ENCODE measurements at regions not wholly inside any gene's neighbourhood (a gene's known extent, or its start where the extent isn't known, plus 50 kb on each side); places are given as distances from the start of the nearest gene placed in this dataset.
"Not testable (repeated sequence)": the region's sequence is repeated elsewhere in the genome, so short reads cannot be mapped to it uniquely, and the experiment has no call there.

GRCh38 chr5:107724642-107725041 is 53.9 kb upstream of the EFNA5 start:
- H3K4me3 ChIP-seq (ENCODE audit: control insufficient read depth, low read depth, low read length) = no peak overlapping the region
- no peak for TF ChIP-seq CTCF (conservative IDR thresholded peaks at IDR 0.05; ENCODE audit: control insufficient read depth, insufficient read depth, low read depth, low read length)
- DNase-seq (ENCODE audit: low read depth) = no peak

- DNase-seq (ENCODE audit: low read depth); H3K4me3 ChIP-seq (ENCODE audit: control insufficient read depth, low read depth, low read length): not testable (repeated sequence)
These were observed 50.5 kb upstream of the EFNA5 start for GRCh38 chr5:107721241-107721640.
